Activated T-helper 1 cell treated with anti-CD3 and anti-CD28 coated beads, Interleukin-12 subunit alpha, Interleukin-12 subunit beta, Interleukin-2, Interleukin-4 antibody, amounts not matched to agents 30 ng/mL and 10 ng/mL and 1 ng/mL, durations not matched to agents 14 hours and 24 hours and 36 hours (primary cell): ENCODE measurements at regions not wholly inside any gene's neighbourhood (a gene's known extent, or its start where the extent isn't known, plus 50 kb on each side); places are given as distances from the start of the nearest gene placed in this dataset.

Experiments used
- DNase-seq: peaks from one replicate; pipeline ENCODE4 v3.0.0; 2021; ENCODE audit warnings: low spot score
- H3K27ac Mint-ChIP-seq: one replicate; pipeline ENCODE4 v1.8.0; 2021; ENCODE audit warnings: mild to moderate bottlenecking, mixed read lengths
- H3K27me3 Mint-ChIP-seq: one replicate; pipeline ENCODE4 v1.8.0; 2022; ENCODE audit warnings: mild to moderate bottlenecking, moderate library complexity, mixed read lengths; ENCODE audit not compliant: insufficient read depth
- H3K36me3 Mint-ChIP-seq: one replicate; pipeline ENCODE4 v1.8.0; 2021; ENCODE audit warnings: low read depth, mixed read lengths
- H3K4me1 Mint-ChIP-seq: one replicate; pipeline ENCODE4 v1.8.0; 2021; ENCODE audit warnings: low read depth, mixed read lengths
- H3K4me3 Mint-ChIP-seq: one replicate; pipeline ENCODE4 v1.8.0; 2021; ENCODE audit warnings: mild to moderate bottlenecking, moderate library complexity, mixed read lengths
- H3K9me3 Mint-ChIP-seq: one replicate; pipeline ENCODE4 v1.8.0; 2021; ENCODE audit warnings: mixed read lengths
- intact Hi-C: fragments of 100-400 bp; cut with micrococcal nuclease; formaldehyde crosslinking; loops from one replicate; pipeline ENCODE4 v1.15.1; 2024

GRCh38 chr4:58760737-58761136, 1650.6 kb upstream of the IGFBP7 start:
- no peaks in the 10 kb centered on the region for H3K9me3 Mint-ChIP-seq
- no peak overlapping the region for H3K27ac Mint-ChIP-seq
- H3K4me1 Mint-ChIP-seq, result no peaks in the 10 kb centered on the region
- no peaks in the 10 kb centered on the region for H3K36me3 Mint-ChIP-seq
- no peak overlapping the region for H3K4me3 Mint-ChIP-seq
- H3K27me3 Mint-ChIP-seq, result no peaks in the 10 kb centered on the region
- DNase-seq, result no peak
- intact Hi-C loops, result no loop called here

- Mint-ChIP-seq H3K27me3 (no peaks in the 10 kb centered on the region), H3K9me3 (no peaks in the 10 kb centered on the region), H3K27ac (no peak overlapping the region), H3K4me3 (no peak overlapping the region), H3K36me3 (no peaks in the 10 kb centered on the region), H3K4me1 (no peaks in the 10 kb centered on the region)
- intact Hi-C loops, result no loop called here
- DNase-seq, result no peak
Observed at GRCh38 chr4:58760100-58760499, 1649.9 kb upstream of the IGFBP7 start.

DNA sequence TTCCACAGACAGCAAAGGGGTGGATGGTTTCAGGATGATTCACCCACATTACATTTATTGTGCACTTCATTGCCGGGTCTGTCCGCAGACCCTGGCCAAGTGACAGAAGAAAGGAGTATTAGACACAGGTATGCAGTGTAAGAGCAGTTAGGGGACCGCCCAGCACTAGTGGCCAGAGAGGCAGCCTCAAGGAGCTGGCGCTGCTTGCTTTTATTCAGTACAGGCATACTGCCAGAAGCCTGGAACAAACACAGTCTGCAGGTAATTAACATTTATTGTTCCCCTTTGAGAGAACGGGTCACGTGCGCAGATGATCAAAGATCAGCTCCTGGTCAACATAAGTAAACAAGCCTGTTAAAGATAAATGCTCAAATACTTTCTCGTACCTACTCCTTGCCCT, 1639.0 kb upstream of the IGFBP7 start:
- H3K36me3 Mint-ChIP-seq, result no peaks in the 10 kb centered on the region
- no peak for DNase-seq
- H3K27me3 Mint-ChIP-seq, result no peaks in the 10 kb centered on the region
- H3K9me3 Mint-ChIP-seq, result peaks cover 3% of the 10 kb centered on the region
- intact Hi-C loops, result no loop called here
- no peak overlapping the region for H3K4me3 Mint-ChIP-seq
- H3K27ac Mint-ChIP-seq, result no peak overlapping the region
- H3K4me1 Mint-ChIP-seq, result no peaks in the 10 kb centered on the region

DNA sequence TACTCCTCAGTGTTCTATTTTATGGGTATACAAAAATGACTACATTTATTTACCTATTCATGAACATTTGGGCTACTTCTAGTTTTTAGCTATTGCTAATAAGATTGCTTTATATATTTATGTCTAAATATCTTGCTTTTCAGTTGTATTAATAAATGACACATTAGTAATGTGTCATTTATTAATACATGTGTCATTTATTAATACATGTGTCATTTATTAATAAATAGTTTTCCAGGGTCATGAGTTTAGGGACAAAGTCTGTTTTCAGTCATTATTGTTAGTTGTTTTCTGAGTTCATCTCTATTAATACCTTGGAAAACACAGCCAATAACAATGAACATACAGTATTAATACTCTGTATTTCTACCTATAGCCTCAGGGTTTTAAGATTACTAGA, 1630.7 kb upstream of the IGFBP7 start:
- H3K9me3 Mint-ChIP-seq, result peaks cover 7% of the 10 kb centered on the region
- DNase-seq, result no peak
- H3K27me3 Mint-ChIP-seq, result no peaks in the 10 kb centered on the region
- intact Hi-C loops, result no loop called here
- H3K4me3 Mint-ChIP-seq, result no peak overlapping the region
- no peak overlapping the region for H3K27ac Mint-ChIP-seq
- H3K36me3 Mint-ChIP-seq, result no peaks in the 10 kb centered on the region
- no peaks in the 10 kb centered on the region for H3K4me1 Mint-ChIP-seq

DNA sequence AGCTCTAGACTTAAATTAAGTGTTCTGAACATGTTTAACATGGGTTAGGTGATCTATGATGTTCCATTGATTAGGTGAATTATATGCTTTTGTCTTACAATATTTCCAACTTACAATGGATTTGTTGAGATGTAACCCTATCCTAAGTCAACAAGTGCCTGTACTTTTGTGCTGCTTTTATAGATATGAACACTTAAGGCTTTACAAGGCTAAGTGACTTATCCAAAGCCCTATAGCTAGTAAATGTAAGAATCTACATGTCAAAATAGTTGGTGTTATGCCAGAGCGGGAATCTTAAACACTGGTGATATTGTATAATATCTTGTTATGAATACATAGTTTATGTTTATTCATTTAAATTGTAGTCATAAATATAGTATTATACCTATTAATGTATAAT, 1629.1 kb upstream of the IGFBP7 start:
- intact Hi-C loops, result no loop called here
- H3K36me3 Mint-ChIP-seq, result no peaks in the 10 kb centered on the region
- H3K4me3 Mint-ChIP-seq, result no peak overlapping the region
- peaks cover 7% of the 10 kb centered on the region for H3K9me3 Mint-ChIP-seq
- H3K27me3 Mint-ChIP-seq, result no peaks in the 10 kb centered on the region
- no peak overlapping the region for H3K27ac Mint-ChIP-seq
- no peaks in the 10 kb centered on the region for H3K4me1 Mint-ChIP-seq
- no peak for DNase-seq

- H3K9me3 Mint-ChIP-seq, result peaks cover 7% of the 10 kb centered on the region
- no peak overlapping the region for H3K4me3 Mint-ChIP-seq
- no peak for DNase-seq
- no peaks in the 10 kb centered on the region for H3K27me3 Mint-ChIP-seq
- H3K36me3 Mint-ChIP-seq, result no peaks in the 10 kb centered on the region
- H3K4me1 Mint-ChIP-seq, result no peaks in the 10 kb centered on the region
- no peak overlapping the region for H3K27ac Mint-ChIP-seq
- intact Hi-C loops, result no loop called here
Observed at GRCh38 chr4:58738375-58738774, 1628.2 kb upstream of the IGFBP7 start.

DNA sequence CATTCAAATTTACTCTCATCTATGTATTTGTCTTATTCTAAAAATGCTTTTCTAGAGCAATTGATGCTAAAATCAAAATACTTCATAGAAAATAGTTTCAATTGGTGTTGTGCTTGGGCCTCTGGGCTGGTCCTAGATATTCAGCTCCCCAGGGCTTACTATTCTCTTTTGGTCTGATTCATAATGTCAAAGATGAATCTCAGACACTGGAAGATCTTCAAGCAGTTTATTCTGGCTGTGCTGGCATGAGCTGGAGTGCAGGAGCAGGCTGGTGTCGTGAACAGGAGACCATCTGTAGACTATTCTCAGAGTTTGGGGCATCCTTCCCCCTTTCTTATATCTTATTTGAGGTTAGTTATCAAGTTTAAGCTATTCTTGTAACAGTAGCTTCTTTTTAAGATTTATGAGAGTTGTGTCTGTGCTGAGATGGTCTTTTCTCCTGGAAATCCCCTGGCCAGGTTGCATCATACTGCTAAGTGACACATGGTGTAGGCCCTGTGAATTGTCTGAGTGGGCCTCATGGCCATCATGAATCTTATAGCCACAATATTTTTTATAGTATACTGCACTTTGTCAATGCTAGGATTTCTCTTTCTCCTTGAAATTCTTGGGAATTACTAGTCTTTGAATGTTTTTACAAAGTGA, 1624.0 kb upstream of the IGFBP7 start:
- Mint-ChIP-seq H3K27ac (no peak overlapping the region), H3K36me3 (no peaks in the 10 kb centered on the region), H3K4me3 (no peak overlapping the region), H3K27me3 (no peaks in the 10 kb centered on the region), H3K9me3 (no peaks in the 10 kb centered on the region), H3K4me1 (no peaks in the 10 kb centered on the region)
- DNase-seq, result no peak
- intact Hi-C loops, result no loop called here

- Mint-ChIP-seq H3K9me3 (no peaks in the 10 kb centered on the region), H3K4me1 (no peaks in the 10 kb centered on the region), H3K27ac (no peak overlapping the region), H3K4me3 (no peak overlapping the region), H3K27me3 (no peaks in the 10 kb centered on the region), H3K36me3 (no peaks in the 10 kb centered on the region)
- DNase-seq, result no peak
- intact Hi-C loops, result no loop called here
Observed at GRCh38 chr4:58732973-58733372, 1622.8 kb upstream of the IGFBP7 start.

DNA sequence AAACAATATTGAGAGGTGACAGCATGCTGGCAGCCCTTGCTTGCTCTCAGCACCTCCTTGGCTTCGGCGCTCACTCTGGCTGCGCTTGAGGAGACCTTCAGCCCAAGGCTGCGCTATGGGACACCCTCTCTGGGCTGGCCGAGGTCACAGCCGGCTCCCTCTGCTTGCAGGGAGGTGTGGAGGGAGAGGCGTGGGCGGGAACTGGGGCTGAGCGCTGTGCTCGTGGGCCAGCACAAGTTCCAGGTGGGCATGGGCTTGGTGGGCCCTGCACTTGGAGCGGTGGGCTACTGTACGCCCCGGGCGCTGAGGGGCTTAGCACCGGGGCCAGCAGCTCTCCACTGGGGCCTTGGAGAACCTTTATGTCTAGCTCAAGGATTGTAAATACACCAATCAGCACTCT, 1613.8 kb upstream of the IGFBP7 start:
- no peaks in the 10 kb centered on the region for H3K36me3 Mint-ChIP-seq
- no peak for DNase-seq
- no peak overlapping the region for H3K27ac Mint-ChIP-seq
- H3K9me3 Mint-ChIP-seq, result peaks cover 2% of the 10 kb centered on the region
- H3K27me3 Mint-ChIP-seq, result no peaks in the 10 kb centered on the region
- H3K4me1 Mint-ChIP-seq, result no peaks in the 10 kb centered on the region
- intact Hi-C loops, result no loop called here
- H3K4me3 Mint-ChIP-seq, result no peak overlapping the region

GRCh38 chr4:58711039-58711438, 1600.9 kb upstream of the IGFBP7 start:
- peaks cover 26% of the 10 kb centered on the region for H3K9me3 Mint-ChIP-seq
- H3K27me3 Mint-ChIP-seq, result no peaks in the 10 kb centered on the region
- H3K27ac Mint-ChIP-seq, result no peak overlapping the region
- intact Hi-C loops, result no loop called here
- no peaks in the 10 kb centered on the region for H3K36me3 Mint-ChIP-seq
- H3K4me1 Mint-ChIP-seq, result no peaks in the 10 kb centered on the region
- no peak for DNase-seq
- H3K4me3 Mint-ChIP-seq, result no peak overlapping the region

- Mint-ChIP-seq H3K4me1 (no peaks in the 10 kb centered on the region), H3K9me3 (peaks cover 7% of the 10 kb centered on the region), H3K27ac (no peak overlapping the region), H3K36me3 (no peaks in the 10 kb centered on the region), H3K4me3 (no peak overlapping the region), H3K27me3 (peaks cover 2% of the 10 kb centered on the region)
- intact Hi-C loops, result no loop called here
- no peak for DNase-seq
Observed at GRCh38 chr4:58688568-58688967, 1578.4 kb upstream of the IGFBP7 start.

- H3K36me3 Mint-ChIP-seq, result no peaks in the 10 kb centered on the region
- H3K4me1 Mint-ChIP-seq, result no peaks in the 10 kb centered on the region
- DNase-seq, result no peak
- no peak overlapping the region for H3K27ac Mint-ChIP-seq
- no peaks in the 10 kb centered on the region for H3K27me3 Mint-ChIP-seq
- peaks cover 3% of the 10 kb centered on the region for H3K9me3 Mint-ChIP-seq
- H3K4me3 Mint-ChIP-seq, result no peak overlapping the region
- intact Hi-C loops, result no loop called here
Observed at GRCh38 chr4:58679886-58680285, 1569.7 kb upstream of the IGFBP7 start.

DNA sequence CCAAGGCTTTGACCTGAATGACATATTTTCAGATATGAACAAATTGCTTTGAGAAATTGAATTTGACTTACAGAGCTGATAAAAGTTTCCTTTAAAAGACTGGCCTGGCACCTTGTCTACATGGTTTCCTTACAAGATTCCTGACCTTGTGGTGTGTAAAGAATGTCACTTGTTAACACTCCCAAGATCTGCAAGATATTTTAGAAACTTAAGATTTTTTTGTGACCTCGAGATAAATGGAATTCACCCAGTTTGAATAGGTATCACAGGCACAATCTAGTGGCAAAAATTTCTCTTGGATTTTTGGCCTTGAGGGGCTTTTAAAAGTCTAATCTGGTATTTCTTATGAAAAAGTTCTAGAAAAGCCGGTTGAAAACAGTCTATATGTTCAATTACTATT, 1568.9 kb upstream of the IGFBP7 start:
- H3K9me3 Mint-ChIP-seq, result peaks cover 3% of the 10 kb centered on the region
- H3K27ac Mint-ChIP-seq, result no peak overlapping the region
- DNase-seq, result no peak
- no peaks in the 10 kb centered on the region for H3K36me3 Mint-ChIP-seq
- H3K27me3 Mint-ChIP-seq, result no peaks in the 10 kb centered on the region
- H3K4me1 Mint-ChIP-seq, result no peaks in the 10 kb centered on the region
- H3K4me3 Mint-ChIP-seq, result no peak overlapping the region
- intact Hi-C loops, result no loop called here

GRCh38 chr4:58669783-58670182, 1559.6 kb upstream of the IGFBP7 start:
- intact Hi-C loops, result no loop called here
- Mint-ChIP-seq H3K4me3 (no peak overlapping the region), H3K27me3 (no peaks in the 10 kb centered on the region)

More at GRCh38 chr4:58669783-58670182, 1559.6 kb upstream of the IGFBP7 start:
- no peaks in the 10 kb centered on the region for H3K4me1 Mint-ChIP-seq
- no peak for DNase-seq
- peaks cover 7% of the 10 kb centered on the region for H3K9me3 Mint-ChIP-seq
- no peak overlapping the region for H3K27ac Mint-ChIP-seq
- H3K36me3 Mint-ChIP-seq, result no peaks in the 10 kb centered on the region
